Glomerular visceral epithelial cell (primary cell): ENCODE measurements at regions not wholly inside any gene's neighbourhood (a gene's known extent, or its start where the extent isn't known, plus 50 kb on each side); places are given as distances from the start of the nearest gene placed in this dataset.
A peak's percentile ranks its signal among the peaks of the same experiment; 100 is the strongest.
"Not testable (repeated sequence)": the region's sequence is repeated elsewhere in the genome, so short reads cannot be mapped to it uniquely, and the experiment has no call there.

ENCODE experiments used
- DNase-seq: peaks from one replicate; pipeline ENCODE4 v3.0.0-alpha.2; 2016; ENCODE audit errors: extremely low spot score

DNA sequence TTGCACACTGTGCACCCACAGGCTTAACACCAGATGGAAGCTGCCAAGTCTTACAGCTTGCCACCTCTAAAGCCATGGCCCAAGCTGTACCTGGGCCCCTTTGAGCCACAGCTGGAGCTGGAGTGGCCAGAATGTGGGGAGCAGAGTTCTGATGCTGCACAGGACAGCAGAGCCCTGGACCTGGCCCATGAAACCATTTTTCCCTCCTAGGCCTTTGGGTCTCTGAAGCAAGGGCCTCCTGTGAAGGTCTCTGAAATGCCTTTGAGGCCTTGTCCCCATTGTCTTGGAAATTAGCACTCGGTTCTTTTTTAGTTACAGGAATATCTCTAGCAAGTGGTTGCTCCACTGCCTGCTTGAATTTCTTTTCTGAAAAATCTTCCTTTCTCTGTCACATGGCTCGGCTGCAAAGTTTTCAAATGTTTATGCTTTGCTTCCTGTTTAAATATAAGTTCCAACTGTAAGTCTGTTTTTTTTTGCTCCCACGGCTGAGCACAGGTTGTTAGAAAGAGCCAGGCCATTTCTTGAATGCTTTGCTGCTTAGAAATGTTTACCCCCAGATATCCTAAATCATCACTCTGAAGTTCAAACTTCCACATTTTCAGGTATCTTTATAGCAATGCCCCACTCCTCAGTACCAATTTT is 156.8 kb upstream of the GORAB start:
- DNase-seq, result no peak

DNA sequence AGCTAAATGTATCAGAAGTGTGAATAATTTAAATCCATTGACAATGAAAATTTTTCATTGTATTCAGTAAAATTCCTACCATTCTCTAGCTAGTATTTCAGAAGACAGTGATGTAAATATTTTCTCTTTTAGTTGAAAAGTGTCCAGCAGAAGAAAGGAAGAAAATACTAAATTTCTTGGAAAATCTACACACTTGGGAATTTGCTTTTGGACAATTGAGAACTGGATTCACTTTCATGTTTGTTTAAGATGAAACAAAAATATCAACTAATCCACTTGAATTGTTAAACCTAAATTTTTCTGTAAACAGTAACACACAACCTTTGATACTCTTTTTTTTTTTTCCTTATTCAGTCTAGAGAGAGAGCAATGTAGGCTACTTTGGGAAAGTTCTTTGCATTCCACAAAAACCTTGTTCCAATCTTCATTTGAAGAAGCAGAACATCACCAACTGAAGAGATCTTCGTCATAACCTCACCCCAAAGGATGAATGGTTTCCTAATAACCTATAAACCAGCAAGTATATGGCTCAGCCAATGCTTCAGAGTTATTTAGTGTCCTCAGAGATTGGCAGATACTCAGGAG is 155.1 kb upstream of the GORAB start:
- no peak for DNase-seq

GRCh38 chr1:170377440-170377839 is 154.5 kb upstream of the GORAB start:
- DNase-seq, result no peak

- no peak for DNase-seq
Measured at GRCh38 chr1:170377896-170378634, 153.9 kb upstream of the GORAB start.

DNA sequence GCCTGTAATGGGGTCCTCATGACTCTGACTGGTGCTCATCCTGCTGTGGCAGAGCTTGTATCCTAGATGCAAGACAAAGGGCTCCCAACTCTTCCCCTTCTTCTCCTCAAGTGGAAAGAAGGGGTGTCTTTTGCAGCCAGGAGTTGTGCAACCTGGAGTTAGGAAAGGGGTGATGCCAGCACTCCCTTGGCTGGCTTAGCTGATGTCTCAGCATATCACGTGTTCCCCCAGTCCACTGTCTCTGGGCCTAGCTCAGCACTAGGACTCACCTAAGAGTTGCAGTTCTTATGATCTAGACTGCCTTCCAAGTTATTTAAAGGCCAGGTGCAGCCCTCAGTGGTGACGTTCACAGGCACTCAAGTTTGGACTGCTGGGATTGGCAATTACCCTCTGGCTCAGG is 146.2 kb upstream of the GORAB start:
- no peak for DNase-seq

GRCh38 chr1:170388489-170388888 is 143.5 kb upstream of the GORAB start:
- no peak for DNase-seq

DNA sequence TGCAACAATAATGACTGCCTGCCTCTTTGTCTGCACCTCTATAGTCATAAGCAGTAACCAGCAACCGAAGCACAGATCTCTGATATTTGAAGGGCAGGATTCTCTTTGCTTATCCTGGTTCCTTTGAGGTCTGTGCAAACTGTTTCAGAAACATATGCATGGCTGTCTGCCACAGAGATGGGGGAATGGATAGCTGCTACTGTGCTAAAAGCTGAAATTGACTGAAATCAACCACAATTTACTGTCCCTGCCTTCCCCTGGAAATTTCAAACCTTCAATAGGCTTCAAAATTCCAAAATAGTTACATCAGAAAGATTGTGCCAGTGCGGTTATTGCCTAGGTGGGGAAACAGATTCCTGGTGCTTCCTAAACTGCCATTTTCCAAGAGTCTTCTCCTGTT is 136.8 kb upstream of the GORAB start:
- DNase-seq, result peak; percentile 23

DNA sequence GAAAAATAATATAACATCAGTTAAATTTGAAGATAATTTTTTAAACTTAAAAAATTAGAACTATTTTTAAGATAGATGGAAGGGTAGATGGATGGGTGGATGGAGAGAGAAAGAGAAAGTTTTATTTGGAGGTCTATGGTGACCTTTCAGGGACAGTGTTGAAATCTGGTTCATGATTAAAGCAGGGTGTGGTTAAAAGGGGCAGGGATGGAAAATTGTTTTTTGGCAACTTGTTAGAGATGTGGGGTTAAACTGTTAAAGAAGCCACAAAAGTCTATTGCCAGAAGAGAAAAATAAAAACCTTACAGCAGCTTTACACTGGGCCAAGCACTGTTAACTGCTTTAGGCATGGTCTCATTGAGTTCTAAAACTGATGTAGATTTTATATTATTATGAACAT is 134.9 kb upstream of the GORAB start:
- DNase-seq, result no peak

- no peak for DNase-seq
Measured at GRCh38 chr1:170402476-170403311, 129.3 kb upstream of the GORAB start.

- DNase-seq, result no peak
Measured at GRCh38 chr1:170407138-170407537, 124.8 kb upstream of the GORAB start.

DNA sequence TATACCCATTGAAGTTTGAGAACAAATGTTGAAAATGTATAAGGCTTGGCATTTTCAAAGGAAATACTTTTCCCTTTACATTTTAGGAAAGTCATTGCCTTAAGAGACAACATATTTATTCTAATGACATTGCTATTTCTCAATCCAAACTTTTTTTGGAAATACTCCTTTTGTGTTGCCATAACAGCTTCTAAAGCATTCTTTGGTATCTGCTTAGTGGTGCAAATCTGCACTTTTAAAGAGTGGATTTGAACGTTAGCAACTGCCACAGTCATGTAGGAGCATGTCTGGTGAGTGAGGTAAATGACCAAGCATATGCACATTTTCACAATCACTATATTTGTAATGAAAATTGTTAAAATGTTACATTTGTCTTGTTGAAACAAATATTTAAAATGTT is 124.4 kb upstream of the GORAB start:
- no peak for DNase-seq

- peak; percentile 9 for DNase-seq
Measured at GRCh38 chr1:170410401-170411166, 121.4 kb upstream of the GORAB start.

GRCh38 chr1:170414989-170415709 is 116.8 kb upstream of the GORAB start:
- DNase-seq, result no peak

GRCh38 chr1:170415710-170416372 is 116.1 kb upstream of the GORAB start:
- DNase-seq, result no peak

DNA sequence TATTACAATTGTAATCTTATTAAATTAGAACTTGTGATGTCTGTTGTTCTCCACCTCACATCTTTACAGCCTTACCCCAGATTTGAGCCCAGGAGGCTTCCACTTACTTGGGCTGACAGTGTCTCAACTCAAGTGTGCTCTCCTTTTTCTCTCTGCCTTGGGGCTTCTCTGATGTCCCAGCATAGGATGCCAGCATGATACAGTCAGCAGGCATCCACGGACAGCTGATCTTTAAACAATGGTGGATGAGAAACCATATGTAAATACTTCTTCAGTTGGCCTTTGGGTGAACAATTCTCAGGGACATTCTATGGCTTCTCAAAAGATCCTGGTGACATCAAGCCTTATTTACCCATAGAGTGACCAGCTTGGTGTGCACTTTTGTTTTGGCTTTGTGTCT is 107.6 kb upstream of the GORAB start:
- no peak for DNase-seq

- DNase-seq, result no peak
Measured at GRCh38 chr1:170426596-170426995, 105.4 kb upstream of the GORAB start.

DNA sequence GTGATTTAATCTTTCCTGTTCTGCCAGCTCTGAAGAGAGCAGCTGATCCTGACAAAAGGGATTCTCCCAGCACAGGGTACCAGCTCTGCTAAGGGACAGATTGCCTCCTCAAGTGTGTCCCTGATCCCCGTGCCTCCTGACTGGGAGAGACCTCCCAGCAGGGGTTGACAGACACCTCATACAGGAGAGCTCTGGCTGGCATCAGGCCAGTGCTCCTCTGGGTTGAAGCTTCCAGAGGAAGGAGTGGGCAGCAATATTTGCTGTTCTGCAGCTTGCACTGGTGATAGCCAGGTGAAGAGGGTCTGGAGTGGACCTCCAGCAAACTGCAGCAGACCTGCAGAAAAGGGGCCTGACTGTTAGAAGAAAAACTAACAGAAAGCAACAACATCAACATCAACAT is 105.0 kb upstream of the GORAB start:
- DNase-seq, result not testable (repeated sequence)

- DNase-seq, result no peak
Measured at GRCh38 chr1:170436928-170437327, 95.0 kb upstream of the GORAB start.

GRCh38 chr1:170445096-170445495 is 86.9 kb upstream of the GORAB start:
- DNase-seq, result no peak

DNA sequence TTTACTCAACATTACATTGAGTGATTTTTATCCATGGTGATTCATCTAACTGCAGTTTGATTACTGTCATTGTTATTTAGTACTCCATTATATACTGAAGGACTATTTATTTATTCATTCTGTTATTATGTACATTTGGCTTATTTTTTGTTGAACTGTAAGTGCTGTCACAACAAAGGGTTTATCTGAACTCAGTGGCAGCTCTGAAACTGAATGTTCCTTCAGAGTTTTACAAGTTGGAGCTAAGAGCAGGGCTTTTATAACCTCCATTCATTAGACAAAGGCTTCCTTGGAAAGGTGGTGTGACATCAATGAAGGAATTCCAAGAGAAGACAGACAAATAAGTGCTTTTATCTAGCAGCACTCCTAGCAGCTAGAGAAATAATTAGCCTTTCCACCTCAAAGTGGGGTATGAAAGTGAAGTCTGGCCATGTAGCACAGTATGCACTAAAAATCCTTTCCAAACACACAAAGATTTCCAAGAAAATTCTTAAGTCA is 83.3 kb upstream of the GORAB start:
- DNase-seq, result no peak
